Renal pelvis (tissue), 1 donor: ENCODE measurements at regions not wholly inside any gene's neighbourhood (a gene's known extent, or its start where the extent isn't known, plus 50 kb on each side); places are given as distances from the start of the nearest gene placed in this dataset.
"Not testable (repeated sequence)": the region's sequence is repeated elsewhere in the genome, so short reads cannot be mapped to it uniquely, and the experiment has no call there.

Experiments
- DNase-seq: peaks from one replicate; pipeline ENCODE4 v3.0.0-alpha.2; 2013

GRCh38 chr2:17255071-17255470 lies 263.2 kb downstream of the RAD51AP2 start:
- no peak for DNase-seq

- DNase-seq = no peak
Measured at GRCh38 chr2:17254421-17254820, 263.8 kb downstream of the RAD51AP2 start.

- DNase-seq = no peak
Measured at GRCh38 chr2:17252258-17252657, 266.0 kb downstream of the RAD51AP2 start.

DNA sequence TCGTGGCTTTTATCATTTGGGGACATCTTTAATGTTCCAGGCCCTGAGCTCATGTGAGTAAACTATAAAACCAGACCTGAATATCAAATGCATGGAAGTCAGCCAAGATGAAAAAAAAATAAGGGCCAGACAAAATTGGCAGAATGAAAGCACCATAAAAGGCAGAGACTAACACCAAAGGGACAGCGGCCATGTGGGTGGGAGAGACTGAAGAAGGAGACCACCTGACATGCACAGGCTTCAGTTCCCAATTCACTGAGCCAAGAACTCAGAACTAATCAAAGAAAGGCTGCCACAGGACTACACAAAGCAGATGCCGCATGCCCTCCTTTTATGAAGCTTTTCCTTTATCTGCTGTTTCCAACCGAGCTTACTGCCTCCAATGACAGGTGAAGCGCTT lies 267.1 kb downstream of the RAD51AP2 start:
- DNase-seq = no peak

GRCh38 chr2:17249249-17249648 lies 269.0 kb downstream of the RAD51AP2 start:
- DNase-seq = no peak

- DNase-seq = peak; percentile 28
Measured at GRCh38 chr2:17245906-17246305, 272.3 kb downstream of the RAD51AP2 start.

GRCh38 chr2:17242813-17243485 lies 275.3 kb downstream of the RAD51AP2 start:
- DNase-seq = no peak

DNA sequence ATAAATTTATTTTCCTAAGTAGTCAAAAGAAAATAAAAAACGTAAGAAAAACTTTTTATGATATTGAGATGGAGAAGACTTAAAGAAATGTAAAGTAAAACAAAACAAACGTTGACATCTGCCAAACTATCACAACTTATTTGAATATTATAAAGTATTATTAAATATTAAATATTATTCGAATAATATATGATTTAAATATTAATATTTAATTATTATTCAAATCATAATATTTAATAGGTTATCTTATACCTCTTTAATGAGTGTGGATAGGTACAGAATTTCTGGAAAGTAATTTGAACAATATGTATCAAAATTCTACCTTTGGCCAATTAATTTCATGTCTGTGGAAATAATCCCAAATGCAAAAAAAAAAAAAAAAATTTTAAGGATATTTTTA lies 278.7 kb downstream of the RAD51AP2 start:
- no peak for DNase-seq

GRCh38 chr2:17235167-17235566 lies 283.1 kb downstream of the RAD51AP2 start:
- DNase-seq = no peak

- no peak for DNase-seq
Measured at GRCh38 chr2:17232776-17233556, 285.3 kb downstream of the RAD51AP2 start.

- no peak for DNase-seq
Measured at GRCh38 chr2:17231394-17231965, 286.8 kb downstream of the RAD51AP2 start.

- DNase-seq = no peak
Measured at GRCh38 chr2:17229414-17229813, 288.8 kb downstream of the RAD51AP2 start.

GRCh38 chr2:17228461-17228860 lies 289.8 kb downstream of the RAD51AP2 start:
- no peak for DNase-seq

DNA sequence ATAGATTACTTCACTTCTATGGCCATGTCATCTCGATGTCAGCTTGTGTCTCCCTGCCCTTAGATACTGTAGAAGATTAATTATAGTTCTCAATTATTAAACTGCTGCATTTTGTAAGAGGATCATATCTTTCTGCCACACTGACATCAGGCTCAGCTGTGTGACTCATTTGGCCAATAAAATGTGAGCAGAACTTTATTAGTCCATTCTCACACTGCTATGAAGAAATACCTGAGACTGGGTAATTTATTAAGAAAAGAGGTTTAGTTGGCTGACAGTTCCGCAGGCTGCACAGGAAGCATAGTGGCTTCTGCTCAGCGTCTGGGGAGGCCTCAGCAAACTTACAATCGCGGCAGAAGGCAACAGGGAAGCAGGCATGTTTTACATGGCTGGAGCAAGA lies 290.4 kb downstream of the RAD51AP2 start:
- DNase-seq = no peak

- DNase-seq = no peak
Measured at GRCh38 chr2:17226941-17227490, 291.2 kb downstream of the RAD51AP2 start.

DNA sequence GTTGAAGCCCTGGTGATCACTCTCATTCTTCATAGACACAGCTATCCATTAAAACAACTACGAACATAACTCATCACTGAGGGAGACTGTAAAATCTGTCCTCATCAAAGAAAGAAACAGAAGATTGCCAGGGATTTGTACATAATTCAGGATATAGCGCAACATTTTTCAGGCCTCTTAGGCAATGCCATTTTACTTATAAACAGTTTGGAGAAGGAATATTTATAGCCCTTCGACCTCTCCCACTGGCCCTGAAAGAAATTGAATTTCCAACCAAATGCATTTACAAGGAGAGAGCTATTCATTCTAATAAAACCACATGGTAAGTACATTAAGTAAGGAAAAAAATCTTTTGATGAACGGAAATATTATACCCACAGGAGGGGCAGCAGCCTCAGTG lies 295.0 kb downstream of the RAD51AP2 start:
- peak; percentile 16 for DNase-seq

GRCh38 chr2:17208511-17208910 lies 309.7 kb downstream of the RAD51AP2 start:
- no peak for DNase-seq

GRCh38 chr2:17206771-17207170 lies 311.5 kb downstream of the RAD51AP2 start:
- DNase-seq = no peak

- DNase-seq = not testable (repeated sequence)
Measured at GRCh38 chr2:17204214-17204613, 314.0 kb downstream of the RAD51AP2 start.

GRCh38 chr2:17202628-17203027 lies 315.6 kb downstream of the RAD51AP2 start:
- DNase-seq = not testable (repeated sequence)

GRCh38 chr2:17199741-17200140 lies 318.5 kb downstream of the RAD51AP2 start:
- no peak for DNase-seq

DNA sequence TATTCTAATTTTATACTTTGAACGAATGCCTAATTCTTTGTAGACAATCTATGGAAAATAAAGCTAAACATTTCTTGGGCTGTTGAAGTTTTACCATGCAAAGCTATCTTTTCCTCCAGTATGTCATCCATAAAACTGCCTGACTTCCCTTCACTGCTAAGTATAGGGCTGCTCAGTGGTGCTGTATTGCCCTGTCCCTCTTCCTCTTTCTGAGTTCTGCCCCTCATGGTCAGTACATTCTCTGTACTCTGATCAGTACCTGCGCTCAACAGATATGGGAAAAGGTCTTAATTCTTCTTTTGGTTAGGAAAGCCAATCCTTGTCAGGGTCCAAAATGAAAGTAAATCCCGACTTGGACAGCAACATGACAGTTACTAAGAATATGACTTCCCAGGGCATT lies 321.9 kb downstream of the RAD51AP2 start:
- no peak for DNase-seq

GRCh38 chr2:17195016-17195415 lies 323.2 kb downstream of the RAD51AP2 start:
- DNase-seq = no peak
